ENCODE measurements at regions not wholly inside any gene's neighbourhood (a gene's known extent, or its start where the extent isn't known, plus 50 kb on each side); places are given as distances from the start of the nearest gene placed in this dataset.

DNA sequence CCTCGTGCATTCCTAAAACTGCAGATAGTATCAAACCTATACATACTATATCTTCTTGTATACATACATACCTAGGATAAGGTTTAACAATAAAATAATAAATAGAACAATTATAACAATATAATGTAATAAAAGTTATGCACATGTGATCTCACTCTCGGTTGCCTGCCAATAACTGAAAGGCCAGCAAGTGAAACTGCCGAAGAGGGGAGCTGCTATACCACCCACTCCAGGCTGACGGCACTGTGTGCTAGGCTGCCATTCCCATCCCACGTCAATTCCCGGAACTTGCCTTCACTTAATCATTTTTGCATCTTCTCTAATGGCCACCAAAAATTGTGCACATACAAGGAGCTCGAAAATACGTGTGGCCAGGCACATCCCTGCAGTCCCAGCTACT is 451.1 kb upstream of the FAT1 start:
- H3K27me3 ChIP-seq (ENCODE audit: low read depth): no peaks in the 10 kb centered on the region
- no peaks in the 10 kb centered on the region for H3K36me3 ChIP-seq (replicated peaks)
- in situ Hi-C loops (cut with MboI; ENCODE audit: low sequenced_read_pairs): no loop called here
- H3K9me3 ChIP-seq: no peaks in the 10 kb centered on the region
- no peak for DNase-seq (ENCODE audit: low spot score in 2 of 2)
- no peak overlapping the region for H3K4me3 ChIP-seq
- no peaks in the 10 kb centered on the region for H3K4me1 ChIP-seq

DNA sequence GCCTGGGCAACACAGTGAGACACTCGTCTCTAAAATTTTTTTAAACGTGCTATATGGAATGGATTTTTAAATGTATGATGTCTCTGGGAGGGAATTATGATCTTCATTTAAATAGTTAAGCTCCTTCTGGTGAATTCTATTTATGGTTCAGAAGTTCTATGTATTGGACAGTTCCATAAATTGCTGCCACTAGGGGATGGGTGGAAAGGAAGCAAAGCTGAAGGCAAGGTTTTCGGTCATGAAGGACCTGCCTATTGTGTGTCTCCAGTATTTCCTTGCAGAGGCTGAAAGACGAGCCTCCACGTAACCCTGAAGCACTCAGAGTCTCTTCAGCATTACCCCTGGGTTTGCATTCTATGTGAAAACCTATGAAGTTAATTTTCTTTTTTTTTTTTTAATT is 451.5 kb upstream of the FAT1 start:
- DNase-seq (ENCODE audit: low spot score in 2 of 2): no peak
- H3K36me3 ChIP-seq (replicated peaks): no peaks in the 10 kb centered on the region
- H3K4me1 ChIP-seq: no peaks in the 10 kb centered on the region
- H3K27me3 ChIP-seq (ENCODE audit: low read depth): no peaks in the 10 kb centered on the region
- in situ Hi-C loops (cut with MboI; ENCODE audit: low sequenced_read_pairs): no loop called here
- H3K9me3 ChIP-seq: no peaks in the 10 kb centered on the region
- H3K4me3 ChIP-seq: no peak overlapping the region

DNA sequence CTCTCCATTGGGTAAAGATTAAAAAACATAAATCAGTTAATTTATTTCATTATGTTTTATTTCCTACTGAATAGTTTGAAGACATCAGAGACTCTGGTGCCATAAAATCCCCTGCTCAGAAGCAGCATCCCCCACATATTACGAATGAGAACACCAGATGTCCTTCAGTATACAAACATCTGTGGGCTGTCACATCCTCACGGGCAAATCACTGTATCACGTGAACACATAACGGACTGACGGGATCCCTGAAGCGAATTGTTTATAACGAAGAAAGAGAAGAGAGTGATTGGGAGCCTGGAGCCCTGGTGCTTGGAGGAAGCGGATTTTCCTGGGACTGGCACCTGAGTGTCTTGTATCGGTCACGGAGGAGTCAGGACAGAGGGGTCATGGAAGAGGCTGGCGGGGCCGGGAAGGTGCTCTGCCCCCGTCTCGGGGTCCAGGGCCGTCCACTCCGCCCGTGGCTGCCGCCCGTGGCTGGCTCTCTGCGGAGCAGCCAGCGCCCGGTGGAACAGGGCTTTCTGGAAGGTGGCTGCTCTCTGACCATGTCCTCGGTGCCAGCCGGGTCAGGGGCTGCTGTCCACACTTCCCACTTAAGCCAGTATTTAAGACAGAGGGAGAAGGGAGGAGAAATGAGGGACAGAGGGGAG is 452.7 kb upstream of the FAT1 start:
- H3K4me3 ChIP-seq: no peak overlapping the region
- DNase-seq (ENCODE audit: low spot score in 2 of 2): no peak
- H3K4me1 ChIP-seq: no peaks in the 10 kb centered on the region
- no peaks in the 10 kb centered on the region for H3K36me3 ChIP-seq (replicated peaks)
- no peaks in the 10 kb centered on the region for H3K27me3 ChIP-seq (ENCODE audit: low read depth)
- no peaks in the 10 kb centered on the region for H3K9me3 ChIP-seq
- in situ Hi-C loops (cut with MboI; ENCODE audit: low sequenced_read_pairs): no loop called here

- no peaks in the 10 kb centered on the region for H3K36me3 ChIP-seq (replicated peaks)
- in situ Hi-C loops (cut with MboI; ENCODE audit: low sequenced_read_pairs): no loop called here
- no peak overlapping the region for H3K4me3 ChIP-seq
- DNase-seq (ENCODE audit: low spot score in 2 of 2): no peak
- H3K4me1 ChIP-seq: no peaks in the 10 kb centered on the region
- H3K9me3 ChIP-seq: no peaks in the 10 kb centered on the region
- H3K27me3 ChIP-seq (ENCODE audit: low read depth): no peaks in the 10 kb centered on the region
These were observed 454.4 kb upstream of the FAT1 start for GRCh38 chr4:187178084-187178483.

DNA sequence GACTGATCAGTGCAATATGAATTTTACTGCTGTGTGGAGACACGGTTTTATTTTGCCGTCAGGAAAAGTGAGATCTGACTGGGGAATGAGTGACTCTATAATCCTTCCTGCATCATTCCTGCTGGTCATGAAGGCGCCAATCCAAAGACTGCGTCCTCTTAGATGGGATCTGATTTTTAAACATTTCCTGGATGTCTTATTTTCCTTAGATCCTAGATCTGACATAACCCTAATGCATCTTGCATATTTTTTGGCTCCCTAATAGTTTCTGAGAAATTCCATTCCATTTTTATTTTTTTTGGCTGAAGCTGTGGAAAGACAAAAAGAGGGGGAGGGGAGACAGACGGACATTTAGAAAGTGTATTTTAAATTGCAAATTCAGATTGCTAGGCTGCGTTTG is 454.9 kb upstream of the FAT1 start:
- Histone ChIP-seq H3K27me3 (ENCODE audit: low read depth) (no peaks in the 10 kb centered on the region), H3K4me1 (no peaks in the 10 kb centered on the region), H3K9me3 (no peaks in the 10 kb centered on the region), H3K4me3 (no peak overlapping the region), H3K36me3 (replicated peaks) (no peaks in the 10 kb centered on the region)
- in situ Hi-C loops (cut with MboI; ENCODE audit: low sequenced_read_pairs): no loop called here
- DNase-seq (ENCODE audit: low spot score in 2 of 2): no peak

DNA sequence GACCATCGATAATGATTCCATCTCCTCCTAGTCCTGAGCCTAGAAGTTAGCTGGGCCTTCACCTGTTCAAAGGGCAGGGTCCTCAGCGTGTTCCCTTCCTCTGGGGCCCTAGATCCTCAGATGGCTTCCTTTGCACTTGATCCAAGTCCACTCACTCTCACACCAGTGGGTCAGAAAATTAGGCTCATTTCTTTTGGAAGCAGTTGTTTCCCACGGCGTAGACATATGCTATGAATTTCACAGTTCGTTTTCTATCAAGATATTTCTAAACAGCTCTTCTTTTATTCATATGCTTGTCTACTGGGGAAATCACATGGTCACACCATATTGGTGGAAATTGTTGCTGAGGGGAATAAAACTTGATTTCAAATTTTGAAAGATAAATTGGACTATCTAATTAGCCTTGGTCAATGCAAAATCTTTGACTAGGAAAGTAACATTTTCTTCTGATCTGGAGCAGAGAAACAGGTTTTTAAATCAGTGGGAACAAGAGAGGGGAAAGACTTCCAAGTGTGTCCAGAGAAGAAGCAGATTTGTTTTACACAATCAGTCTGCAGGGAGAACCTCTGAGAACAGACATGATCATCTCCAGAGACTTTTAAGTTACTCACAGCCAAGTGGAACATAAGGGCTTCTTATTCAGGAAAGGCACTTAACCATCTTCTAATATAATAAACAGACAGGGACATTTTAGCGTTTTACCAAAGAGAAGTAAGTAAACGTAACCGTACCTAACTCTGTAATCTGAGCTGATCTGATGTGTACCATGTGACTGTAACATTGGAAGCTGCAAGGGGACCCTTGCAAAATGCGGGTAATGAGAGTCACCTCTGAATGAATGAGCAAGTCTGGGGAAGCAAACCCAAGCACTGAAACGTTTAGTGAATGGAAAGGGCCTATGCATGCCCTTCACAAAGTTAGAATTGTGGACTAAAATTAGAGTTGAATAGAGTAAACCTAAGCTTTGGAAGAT is 455.7 kb upstream of the FAT1 start:
- H3K4me3 ChIP-seq: no peak overlapping the region
- in situ Hi-C loops (cut with MboI; ENCODE audit: low sequenced_read_pairs): no loop called here
- no peaks in the 10 kb centered on the region for H3K9me3 ChIP-seq
- no peaks in the 10 kb centered on the region for H3K27me3 ChIP-seq (ENCODE audit: low read depth)
- H3K36me3 ChIP-seq (replicated peaks): no peaks in the 10 kb centered on the region
- H3K4me1 ChIP-seq: no peaks in the 10 kb centered on the region
- no peak for DNase-seq (ENCODE audit: low spot score in 2 of 2)

- Histone ChIP-seq H3K9me3 (no peaks in the 10 kb centered on the region), H3K4me3 (no peak overlapping the region), H3K4me1 (no peaks in the 10 kb centered on the region), H3K27me3 (ENCODE audit: low read depth) (no peaks in the 10 kb centered on the region), H3K36me3 (replicated peaks) (no peaks in the 10 kb centered on the region)
- DNase-seq (ENCODE audit: low spot score in 2 of 2): no peak
- in situ Hi-C loops (cut with MboI; ENCODE audit: low sequenced_read_pairs): no loop called here
These were observed 457.4 kb upstream of the FAT1 start for GRCh38 chr4:187181054-187181453.

- in situ Hi-C loops (cut with MboI; ENCODE audit: low sequenced_read_pairs): no loop called here
These were observed 459.7 kb upstream of the FAT1 start for GRCh38 chr4:187183346-187183745.

GRCh38 chr4:187183826-187184225 is 460.2 kb upstream of the FAT1 start:
- Histone ChIP-seq H3K27me3 (ENCODE audit: low read depth) (no peaks in the 10 kb centered on the region), H3K4me1 (no peaks in the 10 kb centered on the region), H3K36me3 (replicated peaks) (no peaks in the 10 kb centered on the region), H3K9me3 (no peaks in the 10 kb centered on the region), H3K4me3 (no peak overlapping the region)
- DNase-seq (ENCODE audit: low spot score in 2 of 2): no peak
- in situ Hi-C loops (cut with MboI; ENCODE audit: low sequenced_read_pairs): no loop called here

More at GRCh38 chr4:187183346-187183745, 459.7 kb upstream of the FAT1 start:
- no peaks in the 10 kb centered on the region for H3K4me1 ChIP-seq
- no peak for DNase-seq (ENCODE audit: low spot score in 2 of 2)
- no peaks in the 10 kb centered on the region for H3K9me3 ChIP-seq
- no peaks in the 10 kb centered on the region for H3K27me3 ChIP-seq (ENCODE audit: low read depth)
- H3K36me3 ChIP-seq (replicated peaks): no peaks in the 10 kb centered on the region
- H3K4me3 ChIP-seq: no peak overlapping the region

- Histone ChIP-seq H3K9me3 (no peaks in the 10 kb centered on the region), H3K4me1 (no peaks in the 10 kb centered on the region), H3K4me3 (no peak overlapping the region), H3K27me3 (ENCODE audit: low read depth) (no peaks in the 10 kb centered on the region), H3K36me3 (replicated peaks) (no peaks in the 10 kb centered on the region)
- DNase-seq (ENCODE audit: low spot score in 2 of 2): no peak
- in situ Hi-C loops (cut with MboI; ENCODE audit: low sequenced_read_pairs): no loop called here
These were observed 460.9 kb upstream of the FAT1 start for GRCh38 chr4:187184508-187184907.

- no peak for DNase-seq (ENCODE audit: low spot score in 2 of 2)
- H3K27me3 ChIP-seq (ENCODE audit: low read depth): no peaks in the 10 kb centered on the region
- H3K4me1 ChIP-seq: no peaks in the 10 kb centered on the region
- in situ Hi-C loops (cut with MboI; ENCODE audit: low sequenced_read_pairs): no loop called here
- no peaks in the 10 kb centered on the region for H3K9me3 ChIP-seq
- no peaks in the 10 kb centered on the region for H3K36me3 ChIP-seq (replicated peaks)
- no peak overlapping the region for H3K4me3 ChIP-seq
These were observed 464.5 kb upstream of the FAT1 start for GRCh38 chr4:187188118-187188517.

DNA sequence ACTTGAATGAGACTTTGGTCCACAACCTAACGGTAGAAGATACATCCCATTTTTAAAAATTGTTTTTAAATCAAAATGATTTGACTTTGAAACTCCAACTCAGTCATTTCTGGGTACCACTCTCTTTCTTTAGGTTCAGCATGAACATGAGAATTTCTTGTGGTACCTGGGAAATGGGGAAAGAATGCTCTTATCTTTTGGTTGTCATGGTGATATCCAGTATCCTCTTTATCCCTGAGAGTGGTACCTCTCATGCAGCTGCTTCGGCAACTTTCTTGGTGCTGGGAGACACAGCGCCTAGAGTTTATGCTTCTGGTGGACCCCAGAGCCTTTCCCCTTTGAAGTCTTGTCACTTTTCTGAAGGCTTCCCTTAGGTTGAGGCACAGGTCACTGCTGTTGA is 465.1 kb upstream of the FAT1 start:
- Histone ChIP-seq H3K9me3 (no peaks in the 10 kb centered on the region), H3K4me3 (no peak overlapping the region), H3K4me1 (no peaks in the 10 kb centered on the region), H3K36me3 (replicated peaks) (no peaks in the 10 kb centered on the region), H3K27me3 (ENCODE audit: low read depth) (no peaks in the 10 kb centered on the region)
- in situ Hi-C loops (cut with MboI; ENCODE audit: low sequenced_read_pairs): no loop called here
- no peak for DNase-seq (ENCODE audit: low spot score in 2 of 2)

GRCh38 chr4:187190390-187190789 is 466.7 kb upstream of the FAT1 start:
- Histone ChIP-seq H3K4me3 (no peak overlapping the region), H3K27me3 (ENCODE audit: low read depth) (no peaks in the 10 kb centered on the region), H3K4me1 (no peaks in the 10 kb centered on the region), H3K36me3 (replicated peaks) (no peaks in the 10 kb centered on the region), H3K9me3 (no peaks in the 10 kb centered on the region)
- in situ Hi-C loops (cut with MboI; ENCODE audit: low sequenced_read_pairs): no loop called here
- no peak for DNase-seq (ENCODE audit: low spot score in 2 of 2)

GRCh38 chr4:187191676-187192075 is 468.0 kb upstream of the FAT1 start:
- in situ Hi-C loops (cut with MboI; ENCODE audit: low sequenced_read_pairs): no loop called here
- H3K27me3 ChIP-seq (ENCODE audit: low read depth): no peaks in the 10 kb centered on the region
- no peaks in the 10 kb centered on the region for H3K9me3 ChIP-seq
- no peak overlapping the region for H3K4me3 ChIP-seq
- H3K36me3 ChIP-seq (replicated peaks): no peaks in the 10 kb centered on the region
- H3K4me1 ChIP-seq: no peaks in the 10 kb centered on the region
- DNase-seq (ENCODE audit: low spot score in 2 of 2): no peak
